Suprapubic skin (tissue), 4 donors: ENCODE measurements at regions not wholly inside any gene's neighbourhood (a gene's known extent, or its start where the extent isn't known, plus 50 kb on each side); places are given as distances from the start of the nearest gene placed in this dataset.

Source experiments
- POLR2A ChIP-seq, 2 donors: fragments of 450-650 bp; IDR thresholded peaks; one replicate each; pipeline ENCODE4 v1.6.1; 2017; ENCODE audit warnings: antibody characterized with exemption in 2 of 2, mild to moderate bottlenecking in 2 of 2, moderate library complexity in 2 of 2
- POLR2AphosphoS5 ChIP-seq, 3 donors: sonication (generic); formaldehyde crosslinking; IDR thresholded peaks; one replicate each; pipeline ENCODE4 v1.6.1; 2017; ENCODE audit warnings: antibody characterized with exemption in 3 of 3
- TF ChIP-seq, protein P1 (sequence below), 2 donors: fragments of 200-600 bp in 1 of 2; fragments of 450-650 bp in 1 of 2; sonication (generic) in 1 of 2; IDR thresholded peaks; one replicate each; pipeline ENCODE4 v1.5.1; 2016 to 2019; ENCODE audit warnings: antibody characterized with exemption in 2 of 2, mild to moderate bottlenecking in 1 of 2, moderate library complexity in 1 of 2

DNA sequence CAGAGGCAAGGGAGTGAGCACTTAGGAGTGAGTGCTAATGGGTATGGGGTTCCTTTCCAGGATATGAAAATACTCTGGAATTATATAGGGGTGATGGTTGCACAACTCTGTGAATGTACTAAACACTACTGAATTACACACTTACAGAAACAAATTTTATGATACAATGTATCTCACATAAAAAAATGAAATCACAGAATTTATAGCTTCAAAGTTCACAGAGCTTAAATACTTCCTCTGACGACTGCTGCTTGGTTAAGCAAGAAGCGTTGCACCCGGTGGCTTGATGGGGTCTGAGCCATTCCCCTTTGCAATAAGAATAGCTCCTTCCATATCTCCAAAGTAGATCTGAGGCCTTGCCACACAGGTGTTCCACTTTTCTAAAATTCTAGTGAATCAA is 835.1 kb downstream of the TSN start:
- TF ChIP-seq, protein P1, sequence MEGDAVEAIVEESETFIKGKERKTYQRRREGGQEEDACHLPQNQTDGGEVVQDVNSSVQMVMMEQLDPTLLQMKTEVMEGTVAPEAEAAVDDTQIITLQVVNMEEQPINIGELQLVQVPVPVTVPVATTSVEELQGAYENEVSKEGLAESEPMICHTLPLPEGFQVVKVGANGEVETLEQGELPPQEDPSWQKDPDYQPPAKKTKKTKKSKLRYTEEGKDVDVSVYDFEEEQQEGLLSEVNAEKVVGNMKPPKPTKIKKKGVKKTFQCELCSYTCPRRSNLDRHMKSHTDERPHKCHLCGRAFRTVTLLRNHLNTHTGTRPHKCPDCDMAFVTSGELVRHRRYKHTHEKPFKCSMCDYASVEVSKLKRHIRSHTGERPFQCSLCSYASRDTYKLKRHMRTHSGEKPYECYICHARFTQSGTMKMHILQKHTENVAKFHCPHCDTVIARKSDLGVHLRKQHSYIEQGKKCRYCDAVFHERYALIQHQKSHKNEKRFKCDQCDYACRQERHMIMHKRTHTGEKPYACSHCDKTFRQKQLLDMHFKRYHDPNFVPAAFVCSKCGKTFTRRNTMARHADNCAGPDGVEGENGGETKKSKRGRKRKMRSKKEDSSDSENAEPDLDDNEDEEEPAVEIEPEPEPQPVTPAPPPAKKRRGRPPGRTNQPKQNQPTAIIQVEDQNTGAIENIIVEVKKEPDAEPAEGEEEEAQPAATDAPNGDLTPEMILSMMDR (IDR thresholded peaks at IDR 0.05), result no peak
- TF ChIP-seq POLR2AphosphoS5 (IDR thresholded peaks at IDR 0.05) (no peak), POLR2A (IDR thresholded peaks at IDR 0.05) (no peak)
